ENCODE measurements at regions not wholly inside any gene's neighbourhood (a gene's known extent, or its start where the extent isn't known, plus 50 kb on each side); places are given as distances from the start of the nearest gene placed in this dataset.

GRCh38 chr10:78787125-78787524 is 281.6 kb upstream of the ZMIZ1 start:
- DNase-seq, result no peak

DNA sequence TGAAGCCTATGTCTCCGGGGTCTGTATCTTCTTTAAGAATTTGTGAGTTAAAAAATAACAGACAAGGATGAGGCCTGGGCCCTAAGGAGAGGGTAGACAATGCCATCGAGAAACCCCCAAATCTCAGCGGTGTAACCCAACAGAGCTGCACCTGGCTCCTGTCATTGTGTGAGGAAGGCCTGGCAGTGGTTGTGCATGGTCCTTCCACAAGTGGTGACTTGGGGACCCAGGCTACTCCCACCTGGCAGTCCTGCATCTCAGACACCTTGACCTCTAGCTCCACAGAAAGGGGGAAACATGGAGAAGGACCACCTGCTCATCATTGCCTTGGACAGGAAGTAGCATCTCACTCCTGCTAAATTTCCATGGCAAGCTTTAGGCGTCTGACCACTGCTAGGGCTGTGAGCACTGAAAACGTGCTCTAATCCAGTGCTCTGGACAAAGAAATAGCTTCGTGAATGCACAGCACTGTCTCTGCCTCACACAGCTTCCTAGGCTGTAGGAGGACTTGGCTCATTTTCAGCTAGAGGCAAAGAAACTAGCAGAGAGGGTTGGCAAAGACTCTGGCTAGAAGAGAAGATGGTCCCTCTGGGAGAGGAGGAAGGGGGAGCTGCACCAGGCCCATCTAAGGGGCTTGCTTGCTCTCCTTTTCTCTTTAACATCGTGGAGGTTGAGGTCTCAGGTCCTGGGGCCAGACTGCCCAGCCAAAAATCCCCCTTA is 273.9 kb upstream of the ZMIZ1 start:
- DNase-seq, result no peak

- DNase-seq, result no peak
These were observed 269.6 kb upstream of the ZMIZ1 start for GRCh38 chr10:78798976-78799730.

DNA sequence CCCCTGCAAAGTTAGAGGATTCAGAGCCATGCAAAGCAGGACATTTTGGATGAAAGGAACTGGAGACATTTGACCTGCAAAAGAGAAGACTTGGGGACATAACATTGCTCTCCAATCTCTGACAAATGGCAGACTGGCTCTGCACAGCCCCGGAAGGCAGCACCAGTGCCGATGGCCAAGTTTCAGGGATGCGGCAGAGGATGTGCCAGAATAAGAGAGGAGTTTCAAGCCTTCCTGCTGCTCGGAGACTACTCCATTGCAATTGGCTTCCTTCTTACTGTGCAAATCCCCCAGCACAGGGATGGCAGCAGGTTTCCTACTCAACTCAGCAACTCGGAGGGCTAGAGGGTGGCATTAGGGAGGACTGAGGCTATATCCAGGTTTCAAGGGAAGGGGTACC is 268.8 kb upstream of the ZMIZ1 start:
- no peak for DNase-seq

- no peak for DNase-seq
These were observed 268.0 kb upstream of the ZMIZ1 start for GRCh38 chr10:78800535-78801320.

DNA sequence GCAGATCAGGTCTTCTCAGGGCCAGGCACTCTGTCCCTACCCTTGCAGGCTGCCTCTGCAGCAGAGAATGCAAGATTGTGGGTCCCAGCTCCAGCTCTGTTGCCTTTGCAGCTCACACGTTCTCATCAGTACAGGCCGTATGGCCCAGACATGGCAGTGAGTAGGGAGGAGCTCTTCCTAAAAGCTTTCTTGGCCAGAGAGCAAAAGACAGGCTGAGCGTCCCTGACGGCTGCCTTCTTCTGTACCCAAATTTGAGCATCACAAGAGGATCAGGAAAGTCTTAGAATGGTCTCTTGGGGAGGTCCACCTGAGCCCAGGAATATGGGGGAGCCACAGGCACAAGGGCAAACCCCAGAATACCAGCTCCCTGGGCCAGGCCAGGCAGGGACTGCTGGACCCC is 266.3 kb upstream of the ZMIZ1 start:
- DNase-seq, result no peak

DNA sequence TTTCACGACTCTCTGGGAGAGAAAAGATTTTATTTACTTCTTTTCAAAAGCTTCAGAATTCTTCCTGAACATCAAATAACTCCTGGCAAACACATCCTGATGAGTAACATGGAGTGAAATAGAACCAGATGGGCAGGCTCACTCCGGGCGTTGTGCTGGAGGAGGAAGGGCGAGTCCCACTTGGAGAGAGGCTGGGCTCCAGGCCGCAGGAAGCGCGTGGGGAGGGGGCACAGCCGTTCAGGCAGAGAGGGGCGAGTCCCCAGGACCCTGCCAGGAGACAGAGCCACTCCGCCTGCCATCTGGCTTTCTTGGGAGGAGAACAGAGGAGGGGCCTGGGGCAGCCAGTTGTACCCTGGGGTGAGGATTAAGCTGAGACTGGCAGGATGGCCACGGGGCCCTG is 265.9 kb upstream of the ZMIZ1 start:
- DNase-seq, result no peak

GRCh38 chr10:78803710-78804109 is 265.1 kb upstream of the ZMIZ1 start:
- DNase-seq, result no peak

- DNase-seq, result no peak
These were observed 264.2 kb upstream of the ZMIZ1 start for GRCh38 chr10:78804411-78805032.

- DNase-seq, result no peak
These were observed 263.6 kb upstream of the ZMIZ1 start for GRCh38 chr10:78805176-78805575.

GRCh38 chr10:78806681-78807221 is 262.0 kb upstream of the ZMIZ1 start:
- no peak for DNase-seq

- DNase-seq, result no peak
These were observed 261.1 kb upstream of the ZMIZ1 start for GRCh38 chr10:78807504-78808203.

DNA sequence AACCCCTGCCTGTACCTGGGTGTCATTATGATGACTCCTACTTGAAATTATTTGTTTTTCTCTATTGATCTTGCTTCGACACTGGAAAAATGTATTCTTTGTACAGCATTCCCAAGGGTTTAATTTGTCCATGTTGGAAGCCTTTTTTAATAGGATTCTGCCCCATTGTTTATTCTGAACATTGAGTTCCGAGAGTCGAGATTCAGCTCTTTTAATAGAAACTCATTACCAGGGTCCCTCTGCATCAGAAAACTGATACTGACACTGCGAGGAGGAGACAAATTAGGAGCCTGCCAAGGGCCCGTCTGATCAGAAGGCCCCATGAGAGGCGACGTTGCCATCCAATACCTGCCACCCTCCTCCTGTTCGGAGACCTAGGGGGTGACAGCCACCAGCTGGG is 260.5 kb upstream of the ZMIZ1 start:
- DNase-seq, result no peak

- no peak for DNase-seq
These were observed 259.9 kb upstream of the ZMIZ1 start for GRCh38 chr10:78808736-78809367.

DNA sequence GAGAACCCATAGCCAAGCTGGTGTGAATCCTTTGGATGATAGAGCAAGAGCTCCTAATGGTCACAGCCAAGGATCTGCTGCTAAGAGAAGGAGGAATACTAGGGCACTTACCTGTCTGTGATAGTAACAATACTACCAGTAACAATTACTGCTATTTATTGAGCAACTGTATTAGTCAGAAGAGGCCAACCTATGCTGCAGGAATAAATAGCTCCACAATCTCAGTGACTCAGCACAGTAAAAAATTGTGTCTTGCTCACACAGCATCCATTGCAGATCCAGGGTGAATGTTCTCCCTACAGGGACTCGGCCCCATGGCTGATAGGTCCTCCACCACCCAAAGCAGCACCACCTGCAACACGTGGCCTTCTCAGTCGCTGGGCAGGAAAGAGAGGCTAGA is 257.6 kb upstream of the ZMIZ1 start:
- no peak for DNase-seq

GRCh38 chr10:78812571-78813318 is 256.0 kb upstream of the ZMIZ1 start:
- DNase-seq, result no peak

- DNase-seq, result no peak
These were observed 255.2 kb upstream of the ZMIZ1 start for GRCh38 chr10:78813526-78813925.

DNA sequence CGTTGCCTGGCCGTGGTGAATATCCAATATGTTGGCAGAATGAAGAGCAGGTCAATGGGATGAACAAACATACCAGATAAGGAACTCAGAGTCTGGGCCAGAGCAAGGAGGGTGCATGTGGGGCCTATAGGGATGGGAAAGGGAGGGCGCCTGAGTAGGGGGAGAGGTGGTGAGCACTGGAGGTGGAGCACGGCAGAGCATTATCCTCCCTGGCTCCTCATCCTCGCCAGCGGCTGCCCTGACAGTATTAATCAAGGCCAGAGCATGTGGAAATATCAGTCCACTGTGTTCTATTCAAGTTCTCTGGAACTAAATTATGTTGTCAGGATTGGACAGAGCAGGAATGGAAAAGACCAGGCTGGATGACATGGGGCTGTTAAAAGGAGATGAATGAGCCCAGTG is 254.8 kb upstream of the ZMIZ1 start:
- no peak for DNase-seq

DNA sequence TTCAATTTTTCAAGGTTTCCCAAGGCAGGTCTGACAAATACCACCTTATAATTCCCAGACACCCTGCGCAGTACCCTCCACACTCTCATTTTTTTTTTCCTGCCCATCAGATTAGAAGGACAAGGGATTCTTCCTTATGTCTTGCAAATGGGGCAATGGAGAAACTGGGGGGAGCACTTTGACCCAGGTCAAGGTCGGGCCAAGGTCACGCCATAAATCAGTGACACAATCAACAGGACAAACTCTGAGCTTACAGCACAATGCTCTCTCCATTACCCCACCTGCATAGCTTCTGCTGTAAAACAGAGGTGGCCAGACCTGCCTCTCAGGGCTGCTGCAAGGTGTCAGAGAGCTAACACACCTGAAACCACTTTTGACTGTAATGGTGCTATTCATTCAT is 254.4 kb upstream of the ZMIZ1 start:
- DNase-seq, result no peak

GRCh38 chr10:78815702-78816334 is 252.9 kb upstream of the ZMIZ1 start:
- DNase-seq, result no peak

DNA sequence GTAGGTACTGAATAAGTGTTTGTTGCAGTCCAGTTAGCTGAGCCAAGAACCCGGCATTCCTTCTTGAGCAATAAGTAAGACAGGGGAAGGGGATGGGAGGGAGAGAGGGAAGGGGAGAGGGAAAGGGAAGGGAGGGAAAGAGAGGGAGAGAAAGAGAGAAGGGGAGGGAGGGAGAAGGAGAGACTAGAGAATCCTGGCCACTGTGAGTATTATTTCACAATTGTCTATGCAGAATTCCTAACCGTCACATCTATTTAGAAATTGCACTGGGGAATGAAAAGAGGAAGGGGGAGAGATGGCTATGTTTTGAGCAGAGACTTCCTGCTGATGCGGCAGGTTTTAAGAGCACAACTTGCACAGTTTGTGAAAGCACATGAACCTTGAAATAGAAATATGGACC is 251.4 kb upstream of the ZMIZ1 start:
- DNase-seq, result no peak
